Endothelial cell of umbilical vein (primary cell): ENCODE measurements at regions not wholly inside any gene's neighbourhood (a gene's known extent, or its start where the extent isn't known, plus 50 kb on each side); places are given as distances from the start of the nearest gene placed in this dataset.

Source experiments
- CTCF ChIP-seq, 2 donors: IDR thresholded peaks; 1 replicate in 1 of 2; 2 replicates in 1 of 2; pipeline ENCODE4 v1.5.1; 2011; ENCODE audit warnings: low read length in 2 of 2, mild to moderate bottlenecking in 2 of 2, moderate library complexity in 2 of 2, control low read depth in 1 of 2, inconsistent platforms in 1 of 2, low read depth in 1 of 2; ENCODE audit not compliant: insufficient read depth in 1 of 2; ENCODE audit errors: extremely low read depth in 1 of 2
- MYC ChIP-seq: IDR thresholded peaks from one replicate; pipeline ENCODE4 v1.6.1; 2011; ENCODE audit warnings: mild to moderate bottlenecking, low read depth, low read length
- TF ChIP-seq, protein P1 (sequence below): IDR thresholded peaks from 2 replicates; pipeline ENCODE4 v1.6.1; 2011; ENCODE audit not compliant: insufficient read depth, insufficient read length

DNA sequence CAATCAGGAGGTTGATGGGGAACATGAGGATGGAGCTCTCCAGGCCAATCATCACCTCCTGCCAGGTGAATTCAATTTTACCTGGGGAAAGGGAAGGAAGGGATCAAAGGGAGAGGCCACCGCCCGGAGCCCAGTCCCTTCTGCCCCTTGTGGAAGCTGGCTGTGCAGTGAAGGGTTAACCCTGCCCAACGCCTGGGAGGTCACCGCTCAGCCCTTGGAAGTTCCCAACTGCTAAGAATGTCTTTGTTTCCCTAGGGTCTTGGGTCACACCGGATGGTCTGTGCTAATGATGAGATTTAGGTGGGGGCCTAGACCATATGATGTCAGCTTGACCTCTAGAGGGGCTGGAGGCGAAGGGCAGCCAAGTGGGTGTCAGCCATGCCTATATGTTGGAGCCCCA is 52.1 kb upstream of the GCSH start:
- TF ChIP-seq, protein P1, sequence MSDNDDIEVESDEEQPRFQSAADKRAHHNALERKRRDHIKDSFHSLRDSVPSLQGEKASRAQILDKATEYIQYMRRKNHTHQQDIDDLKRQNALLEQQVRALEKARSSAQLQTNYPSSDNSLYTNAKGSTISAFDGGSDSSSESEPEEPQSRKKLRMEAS, result no peak
- TF ChIP-seq CTCF (IDR thresholded peaks at IDR 0.05; ENCODE audit: extremely low read depth in 1 of 2, insufficient read depth in 1 of 2, low read depth in 1 of 2, low read length in 2 of 2) (no peak), MYC (no peak)
